ENCODE measurements at regions not wholly inside any gene's neighbourhood (a gene's known extent, or its start where the extent isn't known, plus 50 kb on each side); places are given as distances from the start of the nearest gene placed in this dataset.
A peak's percentile ranks its signal among the peaks of the same experiment; 100 is the strongest.
"Not testable (repeated sequence)": the region's sequence is repeated elsewhere in the genome, so short reads cannot be mapped to it uniquely, and the experiment has no call there.

DNA sequence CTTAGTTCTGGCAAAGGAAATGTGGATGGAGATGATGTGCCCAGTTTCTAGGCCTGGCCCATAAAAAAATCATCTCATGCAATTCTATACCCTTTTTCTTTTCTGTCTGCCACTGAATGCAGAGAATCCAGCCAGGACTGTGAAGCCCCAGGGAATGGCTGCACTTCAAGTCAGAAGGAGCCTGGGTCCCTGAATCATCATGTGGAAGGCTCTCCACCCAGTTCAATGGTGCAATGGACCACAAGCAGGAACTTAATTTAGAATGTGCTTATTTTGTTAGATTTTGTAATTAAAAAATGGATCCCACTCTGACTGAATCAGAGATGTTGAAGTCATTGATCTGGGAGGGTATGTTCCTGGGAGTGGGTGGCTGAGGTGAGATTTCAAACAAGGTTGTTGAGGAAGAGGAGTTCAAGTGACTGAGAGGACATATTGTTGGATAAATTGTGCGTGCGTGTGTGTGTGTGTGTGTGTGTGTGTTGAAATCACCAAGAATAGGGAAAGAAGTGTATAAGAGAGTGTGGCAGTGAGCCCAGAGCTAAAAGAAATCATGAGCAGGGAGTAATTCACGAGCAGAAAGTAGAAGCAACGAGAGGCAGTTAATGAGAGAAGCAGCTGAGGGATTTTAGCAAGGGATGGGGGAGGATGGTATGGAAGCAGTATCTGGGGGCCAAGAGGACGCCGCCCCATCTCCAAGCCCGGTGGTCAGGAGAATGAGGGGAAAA, 125.4 kb downstream of the TMX1 start:
- 91% methylated on average over 7 of the region's 7 CpGs for WGBS (ENCODE audit: low lambda C conversion rate)
- Histone ChIP-seq H3F3A (replicated peaks; ENCODE audit: insufficient read depth) (no peaks in the 10 kb centered on the region), H3K36me3 (replicated peaks in 1 of 2; ENCODE audit: control insufficient read depth in 1 of 2, insufficient read depth in 2 of 2, low read length in 1 of 2) (no peaks in the 10 kb centered on the region), H3K79me2 (ENCODE audit: insufficient read depth) (no peaks in the 10 kb centered on the region), H3K4me3 (ENCODE audit: low read depth in 2 of 2, low read length in 1 of 2) (no peak overlapping the region), H3K27ac (ENCODE audit: low read depth in 2 of 2, low read length in 1 of 2) (no peak overlapping the region), H3K9me2 (no peaks in the 10 kb centered on the region), H3K27me3 (ENCODE audit: insufficient read depth) (no peaks in the 10 kb centered on the region), H3K4me2 (no peak overlapping the region), H3K4me1 (ENCODE audit: control insufficient read depth in 1 of 2, insufficient read depth in 2 of 2, low read depth in 1 of 2, low read length in 1 of 2) (peaks cover 0 to 2% of the 10 kb centered on the region in 2 experiments; a peak in 3 of 4 replicates), H2AFZ (ENCODE audit: low read depth) (no peak overlapping the region), H3K9ac (no peak overlapping the region), H3K9me3 (no peaks in the 10 kb centered on the region), H4K20me1 (ENCODE audit: insufficient read depth) (no peaks in the 10 kb centered on the region)
- TF ChIP-seq GABPA (IDR thresholded peaks at IDR 0.05; ENCODE audit: low read depth) (no peak), TAF1 (IDR thresholded peaks at IDR 0.05; ENCODE audit: borderline replicate concordance, low read depth, low read length) (no peak), RXRA (IDR thresholded peaks at IDR 0.05; ENCODE audit: borderline replicate concordance, low read depth) (no peak), ELF1 (IDR thresholded peaks at IDR 0.05) (no peak), NRF1 (IDR thresholded peaks at IDR 0.05; ENCODE audit: low read depth, low read length) (no peak)
- TF ChIP-seq, protein P1, sequence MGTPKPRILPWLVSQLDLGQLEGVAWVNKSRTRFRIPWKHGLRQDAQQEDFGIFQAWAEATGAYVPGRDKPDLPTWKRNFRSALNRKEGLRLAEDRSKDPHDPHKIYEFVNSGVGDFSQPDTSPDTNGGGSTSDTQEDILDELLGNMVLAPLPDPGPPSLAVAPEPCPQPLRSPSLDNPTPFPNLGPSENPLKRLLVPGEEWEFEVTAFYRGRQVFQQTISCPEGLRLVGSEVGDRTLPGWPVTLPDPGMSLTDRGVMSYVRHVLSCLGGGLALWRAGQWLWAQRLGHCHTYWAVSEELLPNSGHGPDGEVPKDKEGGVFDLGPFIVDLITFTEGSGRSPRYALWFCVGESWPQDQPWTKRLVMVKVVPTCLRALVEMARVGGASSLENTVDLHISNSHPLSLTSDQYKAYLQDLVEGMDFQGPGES (IDR thresholded peaks at IDR 0.05; ENCODE audit: low read depth, low read length) = no peak
- TF ChIP-seq, protein P2, sequence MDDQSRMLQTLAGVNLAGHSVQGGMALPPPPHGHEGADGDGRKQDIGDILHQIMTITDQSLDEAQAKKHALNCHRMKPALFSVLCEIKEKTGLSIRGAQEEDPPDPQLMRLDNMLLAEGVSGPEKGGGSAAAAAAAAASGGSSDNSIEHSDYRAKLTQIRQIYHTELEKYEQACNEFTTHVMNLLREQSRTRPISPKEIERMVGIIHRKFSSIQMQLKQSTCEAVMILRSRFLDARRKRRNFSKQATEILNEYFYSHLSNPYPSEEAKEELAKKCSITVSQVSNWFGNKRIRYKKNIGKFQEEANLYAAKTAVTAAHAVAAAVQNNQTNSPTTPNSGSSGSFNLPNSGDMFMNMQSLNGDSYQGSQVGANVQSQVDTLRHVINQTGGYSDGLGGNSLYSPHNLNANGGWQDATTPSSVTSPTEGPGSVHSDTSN (IDR thresholded peaks at IDR 0.05) = no peak
- no peak for DNase-seq
- POLR2A ChIA-PET = no interaction called here
- CTCF ChIA-PET = no interaction called here

DNA sequence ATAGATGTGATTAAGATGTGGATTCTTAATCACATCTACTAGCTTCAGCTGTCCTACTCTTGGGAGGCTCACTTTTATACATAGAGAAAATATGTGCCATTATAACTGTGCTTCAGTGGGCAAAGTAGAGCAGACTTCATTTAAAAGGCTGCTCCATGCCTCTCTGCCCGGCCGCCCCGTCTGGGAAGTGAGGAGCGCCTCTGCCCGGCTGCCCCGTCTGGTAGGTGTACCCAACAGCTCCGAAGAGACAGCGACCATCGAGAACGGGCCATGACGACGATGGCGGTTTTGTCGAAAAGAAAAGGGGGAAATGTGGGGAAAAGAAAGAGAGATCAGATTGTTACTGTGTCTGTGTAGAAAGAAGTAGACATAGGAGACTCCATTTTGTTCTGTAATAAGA, 126.4 kb downstream of the TMX1 start:
- DNase-seq; H3K9ac ChIP-seq; H3K27ac ChIP-seq (ENCODE audit: low read depth in 2 of 2, low read length in 1 of 2); H3K9me3 ChIP-seq; CTCF ChIA-PET; H3K27me3 ChIP-seq (ENCODE audit: insufficient read depth); H4K20me1 ChIP-seq (ENCODE audit: insufficient read depth); H3F3A ChIP-seq (replicated peaks; ENCODE audit: insufficient read depth); H3K9me2 ChIP-seq; H3K79me2 ChIP-seq (ENCODE audit: insufficient read depth); H2AFZ ChIP-seq (ENCODE audit: low read depth); POLR2A ChIA-PET; H3K36me3 ChIP-seq (replicated peaks in 1 of 2; ENCODE audit: control insufficient read depth in 1 of 2, insufficient read depth in 2 of 2, low read length in 1 of 2); H3K4me2 ChIP-seq; H3K4me1 ChIP-seq (ENCODE audit: control insufficient read depth in 1 of 2, insufficient read depth in 2 of 2, low read depth in 1 of 2, low read length in 1 of 2); H3K4me3 ChIP-seq (ENCODE audit: low read depth in 2 of 2, low read length in 1 of 2): not testable (repeated sequence)
- WGBS (ENCODE audit: low lambda C conversion rate) = 98% methylated on average over 14 of the region's 14 CpGs

DNA sequence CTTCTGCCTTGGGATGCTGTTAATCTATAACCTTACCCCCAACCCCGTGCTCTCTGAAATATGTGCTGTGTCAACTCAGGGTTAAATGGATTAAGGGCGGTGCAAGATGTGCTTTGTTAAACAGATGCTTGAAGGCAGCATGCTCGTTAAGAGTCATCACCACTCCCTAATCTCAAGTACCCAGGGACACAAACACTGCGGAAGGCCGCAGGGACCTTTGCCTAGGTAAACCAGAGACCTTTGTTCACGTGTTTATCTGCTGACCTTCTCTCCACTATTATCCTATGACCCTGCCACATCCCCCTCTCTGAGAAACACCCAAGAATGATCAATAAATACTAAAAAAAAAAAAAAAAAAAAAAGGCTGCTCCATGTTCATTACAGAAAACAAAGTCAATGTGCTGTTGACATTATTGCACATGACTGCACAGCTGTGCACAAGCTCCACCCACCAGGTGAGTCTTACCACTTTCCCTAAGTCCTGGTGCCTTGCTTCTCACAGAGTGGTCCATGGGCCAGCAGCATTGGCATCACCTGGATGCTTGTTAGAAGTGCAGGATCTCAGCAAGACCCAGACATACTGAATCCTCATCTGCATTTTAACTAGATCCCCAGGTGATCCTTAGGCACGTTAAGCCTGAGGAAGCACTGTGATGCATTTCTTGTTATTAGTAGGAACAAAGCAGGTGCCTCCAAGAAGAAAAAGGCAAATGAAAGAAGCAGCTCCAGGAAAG, 127.0 kb downstream of the TMX1 start:
- H3K4me2 ChIP-seq = peak overlapping the region; percentile 35; the same call in 1 of the 2 replicates
- POLR2A ChIA-PET; H3K9ac ChIP-seq; DNase-seq; H3K27me3 ChIP-seq (ENCODE audit: insufficient read depth); H4K20me1 ChIP-seq (ENCODE audit: insufficient read depth); H3K9me3 ChIP-seq; H3F3A ChIP-seq (replicated peaks; ENCODE audit: insufficient read depth); H3K36me3 ChIP-seq (replicated peaks in 1 of 2; ENCODE audit: control insufficient read depth in 1 of 2, insufficient read depth in 2 of 2, low read length in 1 of 2); H2AFZ ChIP-seq (ENCODE audit: low read depth); H3K4me1 ChIP-seq (ENCODE audit: control insufficient read depth in 1 of 2, insufficient read depth in 2 of 2, low read depth in 1 of 2, low read length in 1 of 2); H3K79me2 ChIP-seq (ENCODE audit: insufficient read depth); H3K4me3 ChIP-seq (ENCODE audit: low read depth in 2 of 2, low read length in 1 of 2); H3K9me2 ChIP-seq: not testable (repeated sequence)
- CTCF ChIA-PET = interaction anchor here (0.7 kb wide), 1 partner anchor 410 kb away, joined by 3 read pairs; no protein-coding TSS in a partner anchor
- 73% methylated on average over 6 of the region's 7 CpGs for WGBS (ENCODE audit: low lambda C conversion rate)
- peak overlapping the region; percentile 32 to 58; a peak in 2 of 4 replicates for H3K27ac ChIP-seq (ENCODE audit: low read depth in 2 of 2, low read length in 1 of 2)

All from SK-N-SH (cell line).